ENCODE measurements at regions not wholly inside any gene's neighbourhood (a gene's known extent, or its start where the extent isn't known, plus 50 kb on each side); places are given as distances from the start of the nearest gene placed in this dataset.
"Not testable (repeated sequence)": the region's sequence is repeated elsewhere in the genome, so short reads cannot be mapped to it uniquely, and the experiment has no call there.

- TF ChIP-seq CTCF (IDR thresholded peaks at IDR 0.05; ENCODE audit: poor library complexity); EZH2phosphoT487 (IDR thresholded peaks at IDR 0.05; ENCODE audit: low read depth, severe bottlenecking, unreplicated experiment); EZH2 (IDR thresholded peaks at IDR 0.05; ENCODE audit: borderline replicate concordance): not testable (repeated sequence)
These were observed 84.2 kb downstream of the TRIM69 start for GRCh38 chr15:44820535-44820934.
